HUES64 (cell line): ENCODE measurements at regions not wholly inside any gene's neighbourhood (a gene's known extent, or its start where the extent isn't known, plus 50 kb on each side); places are given as distances from the start of the nearest gene placed in this dataset.

ENCODE experiments used
- H3K27ac ChIP-seq: 2 replicates; pipeline ENCODE4 v1.7.0; 2013; ENCODE audit warnings: low read depth, low read length, inconsistent platforms
- H3K27me3 ChIP-seq: 2 replicates; pipeline ENCODE4 v1.6.1; 2013; ENCODE audit warnings: mild to moderate bottlenecking, low read length; ENCODE audit not compliant: insufficient read depth
- H3K36me3 ChIP-seq: 2 replicates; pipeline ENCODE4 v1.6.1; 2013; ENCODE audit warnings: mild to moderate bottlenecking, low read length; ENCODE audit not compliant: insufficient read depth
- H3K4me1 ChIP-seq: 2 replicates; pipeline ENCODE4 v1.6.1; 2013; ENCODE audit warnings: mild to moderate bottlenecking, low read length, moderate library complexity; ENCODE audit not compliant: insufficient read depth
- H3K4me3 ChIP-seq: 2 replicates; pipeline ENCODE4 v1.5.1; 2013; ENCODE audit warnings: mild to moderate bottlenecking, low read length, moderate library complexity
- H3K9ac ChIP-seq: 2 replicates; pipeline ENCODE4 v1.6.1; 2013; ENCODE audit warnings: mild to moderate bottlenecking, low read depth, low read length
- H3K9me3 ChIP-seq: 2 replicates; pipeline ENCODE4 v1.6.1; 2013; ENCODE audit warnings: low read depth, low read length; ENCODE audit not compliant: insufficient read depth
- WGBS: fragments of 150-250, 120-280 bp; methylation state at CpG from one replicate; pipeline ENCODE4 v1.1.7; 2013; ENCODE audit warnings: missing lambda C conversion rate; 5-methylcytosine and 5-hydroxymethylcytosine counted together

DNA sequence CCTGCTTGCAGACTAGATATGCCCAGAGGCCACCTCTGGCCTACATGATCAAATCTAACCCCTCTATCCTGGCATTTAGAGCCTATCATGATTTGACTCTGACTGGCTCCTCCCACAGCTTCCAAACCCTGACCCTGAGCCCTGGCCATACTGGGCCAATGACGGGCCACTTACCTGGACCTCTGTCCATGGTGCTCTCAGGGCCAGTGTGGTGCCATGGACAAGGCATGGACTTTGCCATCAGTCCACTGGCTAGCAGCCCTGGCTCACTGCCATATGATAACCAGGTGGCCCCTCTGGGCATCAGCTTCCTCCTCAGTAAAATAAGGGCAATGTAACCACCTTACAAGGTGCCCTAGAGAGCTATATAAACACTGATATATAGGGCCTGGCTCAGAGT, 713.4 kb downstream of the PTPRU start:
- WGBS = 69% methylated on average over 1 of the region's 1 CpG
- no peaks in the 10 kb centered on the region for H3K9me3 ChIP-seq
- H3K27ac ChIP-seq = no peak overlapping the region
- no peaks in the 10 kb centered on the region for H3K36me3 ChIP-seq
- no peak overlapping the region for H3K4me3 ChIP-seq
- H3K27me3 ChIP-seq = no peaks in the 10 kb centered on the region
- peaks cover 14% of the 10 kb centered on the region for H3K4me1 ChIP-seq
- H3K9ac ChIP-seq = no peak overlapping the region

DNA sequence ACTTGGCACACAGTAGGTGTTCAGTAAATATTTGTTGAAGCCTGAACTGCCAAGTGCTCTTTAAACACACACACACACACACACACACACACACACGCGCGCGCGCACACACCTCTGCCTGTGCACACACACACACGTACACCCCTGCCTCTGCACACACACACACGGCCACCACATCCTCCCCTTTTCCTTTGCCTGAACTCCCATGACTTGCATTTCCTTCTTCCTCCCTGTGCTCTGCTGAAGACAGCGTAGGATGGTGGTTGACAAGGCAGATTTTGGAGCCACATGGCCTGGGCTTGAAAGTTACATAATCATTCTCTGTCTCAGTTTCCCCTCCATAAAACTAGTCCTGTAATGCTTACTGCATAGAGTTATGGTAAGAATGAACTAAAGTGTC, 712.3 kb downstream of the PTPRU start:
- 92% methylated on average over 8 of the region's 8 CpGs for WGBS
- Histone ChIP-seq H3K27ac (no peak overlapping the region), H3K9me3 (no peaks in the 10 kb centered on the region), H3K4me3 (no peak overlapping the region), H3K36me3 (no peaks in the 10 kb centered on the region), H3K9ac (no peak overlapping the region), H3K27me3 (no peaks in the 10 kb centered on the region), H3K4me1 (peaks cover 11% of the 10 kb centered on the region)

- H3K27me3 ChIP-seq = no peaks in the 10 kb centered on the region
- peaks cover 11% of the 10 kb centered on the region for H3K4me1 ChIP-seq
- no peak overlapping the region for H3K4me3 ChIP-seq
- no peak overlapping the region for H3K27ac ChIP-seq
- H3K9ac ChIP-seq = no peak overlapping the region
- WGBS = 64% methylated on average over 3 of the region's 3 CpGs
- H3K9me3 ChIP-seq = no peaks in the 10 kb centered on the region
- no peaks in the 10 kb centered on the region for H3K36me3 ChIP-seq
Observed at GRCh38 chr1:29946057-29946456, 709.7 kb downstream of the PTPRU start.

GRCh38 chr1:29945426-29945825, 709.1 kb downstream of the PTPRU start:
- H3K4me1 ChIP-seq = peaks cover 11% of the 10 kb centered on the region
- 58% methylated on average over 10 of the region's 10 CpGs for WGBS
- no peak overlapping the region for H3K9ac ChIP-seq
- H3K36me3 ChIP-seq = no peaks in the 10 kb centered on the region
- no peak overlapping the region for H3K4me3 ChIP-seq
- H3K27ac ChIP-seq = no peak overlapping the region
- 0 out of 2 replicates have a peak, but pooled peaks cover 2% of the 10 kb centered on the region for H3K27me3 ChIP-seq
- H3K9me3 ChIP-seq = no peaks in the 10 kb centered on the region

GRCh38 chr1:29944253-29944905, 708.1 kb downstream of the PTPRU start:
- Histone ChIP-seq H3K36me3 (no peaks in the 10 kb centered on the region), H3K9ac (no peak overlapping the region), H3K27me3 (0 out of 2 replicates have a peak, but pooled peaks cover 2% of the 10 kb centered on the region), H3K4me3 (no peak overlapping the region), H3K4me1 (peaks cover 11% of the 10 kb centered on the region), H3K27ac (no peak overlapping the region), H3K9me3 (no peaks in the 10 kb centered on the region)
- 82% methylated on average over 15 of the region's 15 CpGs for WGBS

GRCh38 chr1:29943034-29943433, 706.7 kb downstream of the PTPRU start:
- no peaks in the 10 kb centered on the region for H3K9me3 ChIP-seq
- 0 out of 2 replicates have a peak, but pooled peaks cover 2% of the 10 kb centered on the region for H3K27me3 ChIP-seq
- H3K4me3 ChIP-seq = no peak overlapping the region
- H3K36me3 ChIP-seq = no peaks in the 10 kb centered on the region
- peaks cover 11% of the 10 kb centered on the region for H3K4me1 ChIP-seq
- no peak overlapping the region for H3K9ac ChIP-seq
- no peak overlapping the region for H3K27ac ChIP-seq
- WGBS = 95% methylated on average over 2 of the region's 2 CpGs

DNA sequence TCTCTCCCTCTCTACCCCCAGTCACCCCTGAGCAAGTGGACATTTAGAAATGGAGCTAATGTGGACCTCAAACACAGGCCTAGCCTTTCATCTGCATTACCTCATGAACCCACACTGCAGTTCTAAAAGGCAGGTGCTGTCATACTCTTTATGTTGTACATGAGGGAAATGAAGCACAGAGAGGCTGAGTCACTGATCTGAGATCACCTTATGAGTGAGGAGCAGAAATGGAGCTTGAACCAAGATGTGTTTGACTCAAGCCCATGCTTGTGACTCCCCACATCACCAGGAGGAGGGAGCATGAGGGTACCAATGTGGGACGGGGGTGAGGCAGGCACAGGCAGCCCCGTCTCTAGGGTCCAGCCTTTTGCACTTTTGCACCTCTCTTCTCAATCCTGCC, 702.8 kb downstream of the PTPRU start:
- 100% methylated on average over 2 of the region's 2 CpGs for WGBS
- Histone ChIP-seq H3K9ac (no peak overlapping the region), H3K27ac (no peak overlapping the region), H3K4me1 (0 out of 2 replicates have a peak, but pooled peaks cover 7% of the 10 kb centered on the region), H3K36me3 (no peaks in the 10 kb centered on the region), H3K9me3 (no peaks in the 10 kb centered on the region), H3K27me3 (0 out of 2 replicates have a peak, but pooled peaks cover 2% of the 10 kb centered on the region), H3K4me3 (no peak overlapping the region)

DNA sequence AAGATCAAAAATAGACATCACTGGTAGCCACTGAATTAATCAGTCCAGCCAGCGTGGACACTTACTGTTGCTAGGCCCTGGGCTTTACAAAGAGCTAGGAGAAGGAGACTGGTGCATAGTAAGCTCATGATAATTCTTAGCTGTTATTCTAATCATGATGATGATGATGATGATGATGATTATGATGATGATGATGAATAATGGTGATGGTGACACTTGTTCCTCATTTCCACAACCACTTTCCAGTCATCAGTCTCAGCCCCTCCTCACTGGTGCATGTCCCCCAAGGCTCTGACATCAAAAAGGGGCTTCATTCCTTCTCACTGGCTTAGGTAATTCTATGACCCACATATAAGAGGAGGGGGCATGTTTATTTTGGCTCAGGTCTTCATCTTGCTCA, 701.0 kb downstream of the PTPRU start:
- Histone ChIP-seq H3K27ac (no peak overlapping the region), H3K36me3 (no peaks in the 10 kb centered on the region), H3K9ac (no peak overlapping the region), H3K9me3 (no peaks in the 10 kb centered on the region), H3K4me3 (no peak overlapping the region), H3K4me1 (0 out of 2 replicates have a peak, but pooled peaks cover 5% of the 10 kb centered on the region), H3K27me3 (0 out of 2 replicates have a peak, but pooled peaks cover 2% of the 10 kb centered on the region)
- 95% methylated on average over 1 of the region's 1 CpG for WGBS

- WGBS = 92% methylated on average over 7 of the region's 7 CpGs
- Histone ChIP-seq H3K9ac (no peak overlapping the region), H3K27me3 (0 out of 2 replicates have a peak, but pooled peaks cover 2% of the 10 kb centered on the region), H3K4me1 (peaks cover 15% of the 10 kb centered on the region), H3K27ac (no peak overlapping the region), H3K9me3 (no peaks in the 10 kb centered on the region), H3K4me3 (no peak overlapping the region), H3K36me3 (no peaks in the 10 kb centered on the region)
Observed at GRCh38 chr1:29936031-29936544, 699.8 kb downstream of the PTPRU start.

- Histone ChIP-seq H3K36me3 (no peaks in the 10 kb centered on the region), H3K27ac (no peak overlapping the region), H3K4me3 (no peak overlapping the region), H3K27me3 (no peaks in the 10 kb centered on the region), H3K9me3 (no peaks in the 10 kb centered on the region), H3K9ac (no peak overlapping the region), H3K4me1 (peaks cover 15% of the 10 kb centered on the region)
- 87% methylated on average over 6 of the region's 6 CpGs for WGBS
Observed at GRCh38 chr1:29934255-29934772, 698.0 kb downstream of the PTPRU start.

DNA sequence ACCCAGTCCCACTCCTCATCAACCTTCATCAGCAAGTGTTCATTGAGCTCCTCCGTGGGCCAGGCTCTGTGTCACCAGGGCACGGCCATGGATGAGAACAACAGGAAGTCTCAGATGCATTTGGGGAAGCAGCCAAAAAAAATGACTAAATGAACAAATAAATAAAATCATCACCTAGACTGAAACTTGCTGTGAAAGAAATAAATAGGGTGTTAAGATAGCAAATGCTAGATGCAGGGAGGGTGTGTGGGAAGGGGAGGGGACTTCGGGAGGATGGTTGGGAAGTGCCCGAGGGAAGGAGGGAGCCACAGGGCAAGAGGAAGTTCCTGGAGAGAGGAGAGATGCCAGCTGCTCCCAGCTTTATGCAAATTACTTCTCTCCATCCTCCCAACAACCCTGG, 696.7 kb downstream of the PTPRU start:
- no peaks in the 10 kb centered on the region for H3K36me3 ChIP-seq
- peaks cover 15% of the 10 kb centered on the region for H3K4me1 ChIP-seq
- no peak overlapping the region for H3K27ac ChIP-seq
- no peak overlapping the region for H3K4me3 ChIP-seq
- WGBS = 64% methylated on average over 4 of the region's 4 CpGs
- H3K9me3 ChIP-seq = no peaks in the 10 kb centered on the region
- no peaks in the 10 kb centered on the region for H3K27me3 ChIP-seq
- H3K9ac ChIP-seq = no peak overlapping the region
